Endothelial cell of umbilical vein (primary cell): ENCODE measurements at regions not wholly inside any gene's neighbourhood (a gene's known extent, or its start where the extent isn't known, plus 50 kb on each side); places are given as distances from the start of the nearest gene placed in this dataset.

Experiments
- BruUV-seq: library from RNA; stranded (reverse); fragments of 400-500 nt; replicated peaks from 2 replicates; lab custom pipeline; 2021; lab: Mats Ljungman, UMichigan
- CTCF ChIA-PET: fragments of 300-600, 350-600 bp; sonication (Branson Sonifier 250); formaldehyde crosslinking; loops from one replicate; lab custom pipeline; 2021; ENCODE audit warnings: antibody characterized with exemption, inconsistent platforms; lab: Charles Lee
- POLR2A ChIA-PET: fragments of 300-600, 350-600 bp; sonication (Branson Sonifier 250); formaldehyde crosslinking; loops from one replicate; lab custom pipeline; 2021; ENCODE audit warnings: antibody characterized with exemption, inconsistent platforms; lab: Charles Lee
- DNase-seq: peaks from one replicate; pipeline ENCODE4 v3.0.0-alpha.2; 2011; ENCODE audit warnings: low read depth, low spot score
- FAIRE-seq: peaks from 2 replicates; lab custom pipeline; 2011; peaks lifted over from hg19 to GRCh38; lab: Jason Lieb, UNC
- H2AFZ ChIP-seq: 2 replicates; pipeline ENCODE4 v1.6.0; 2012; ENCODE audit warnings: low read depth, low read length, control low read depth, inconsistent platforms
- H3K27ac ChIP-seq: 2 replicates; pipeline ENCODE4 v1.5.1; 2011; ENCODE audit warnings: low read depth, mild to moderate bottlenecking, control low read depth, low read length, moderate library complexity; ENCODE audit not compliant: insufficient read depth
- H3K27me3 ChIP-seq, 2 experiments: 2 replicates each; pipeline versions ENCODE4 v1.6.0 to v1.6.1; 2011; ENCODE audit warnings: low read length in 2 of 2, mixed read lengths in 1 of 2; ENCODE audit not compliant: control insufficient read depth in 2 of 2, insufficient read depth in 2 of 2
- H3K36me3 ChIP-seq, 2 experiments: 2 replicates in 1 of 2; 3 replicates in 1 of 2; pipeline ENCODE4 v1.5.1; 2011; ENCODE audit warnings: low read length in 2 of 2, mild to moderate bottlenecking in 1 of 2, moderate library complexity in 1 of 2; ENCODE audit not compliant: control insufficient read depth in 2 of 2, insufficient read depth in 2 of 2; ENCODE audit errors: extremely low read depth in 1 of 2
- H3K4me1 ChIP-seq: 3 replicates; pipeline ENCODE4 v1.5.1; 2011; ENCODE audit warnings: mild to moderate bottlenecking, low read length; ENCODE audit not compliant: control insufficient read depth, insufficient read depth; ENCODE audit errors: extremely low read depth
- H3K4me2 ChIP-seq: 2 replicates; pipeline ENCODE4 v1.6.1; 2011; ENCODE audit warnings: low read length, control low read depth, mixed read lengths; ENCODE audit not compliant: insufficient read depth
- H3K4me3 ChIP-seq, 3 experiments: fragments of 200-600 bp in 1 of 3; sonication (generic), shearing (Covaris generic) in 1 of 3; replicated peaks in 1 of 3; 2 replicates each; pipeline ENCODE4 v1.5.1; 2011 to 2016; ENCODE audit warnings: control low read depth in 3 of 3, low read length in 3 of 3, mild to moderate bottlenecking in 2 of 3, inconsistent platforms in 1 of 3, low read depth in 1 of 3, moderate library complexity in 1 of 3; ENCODE audit not compliant: insufficient read depth in 1 of 3
- H3K79me2 ChIP-seq: 2 replicates; pipeline ENCODE4 v1.6.0; 2012; ENCODE audit warnings: low read length, inconsistent platforms; ENCODE audit not compliant: control insufficient read depth, insufficient read depth
- H3K9ac ChIP-seq: replicated peaks from 2 replicates; pipeline ENCODE3; 2011; ENCODE audit warnings: low read length, control low read depth; ENCODE audit not compliant: insufficient read depth; ENCODE audit errors: extremely low read depth
- H3K9me1 ChIP-seq: replicated peaks from 3 replicates; pipeline ENCODE4 v1.6.0; 2011; ENCODE audit warnings: mild to moderate bottlenecking, low read length; ENCODE audit not compliant: control insufficient read depth, insufficient read depth; ENCODE audit errors: extremely low read depth
- H3K9me3 ChIP-seq: replicated peaks from 2 replicates; pipeline ENCODE4 v1.5.1; 2012; ENCODE audit warnings: low read length, inconsistent platforms; ENCODE audit not compliant: control insufficient read depth, insufficient read depth
- H4K20me1 ChIP-seq: replicated peaks from 2 replicates; pipeline ENCODE3; 2011; ENCODE audit warnings: mild to moderate bottlenecking, low read length; ENCODE audit not compliant: control insufficient read depth, insufficient read depth; ENCODE audit errors: extremely low read depth
- FOS ChIP-seq: IDR thresholded peaks from 2 replicates; pipeline ENCODE4 v1.6.1; 2011; ENCODE audit warnings: mild to moderate bottlenecking, low read length, moderate library complexity, borderline replicate concordance; ENCODE audit not compliant: insufficient read depth
- GATA2 ChIP-seq: IDR thresholded peaks from 2 replicates; pipeline ENCODE4 v1.7.0; 2011; ENCODE audit warnings: low read depth, mild to moderate bottlenecking, moderate library complexity, mixed read lengths, low read length; ENCODE audit not compliant: insufficient read length, insufficient read depth
- JUN ChIP-seq: IDR thresholded peaks from 2 replicates; pipeline ENCODE4 v1.6.1; 2011; ENCODE audit warnings: borderline replicate concordance, low read depth; ENCODE audit not compliant: insufficient read length, insufficient read depth
- dilution Hi-C: fragments of 300-500 bp; cut with MboI; formaldehyde crosslinking; loops from one replicate; pipeline ENCODE4 v1.15.0; 2019; ENCODE audit warnings: low sequenced_read_pairs; ENCODE audit not compliant: extremely low pct_ligation_motif_present
- intact Hi-C: fragments of 100-400 bp; cut with micrococcal nuclease; formaldehyde crosslinking; loops from one replicate; pipeline ENCODE4 v1.10.0; 2022

DNA sequence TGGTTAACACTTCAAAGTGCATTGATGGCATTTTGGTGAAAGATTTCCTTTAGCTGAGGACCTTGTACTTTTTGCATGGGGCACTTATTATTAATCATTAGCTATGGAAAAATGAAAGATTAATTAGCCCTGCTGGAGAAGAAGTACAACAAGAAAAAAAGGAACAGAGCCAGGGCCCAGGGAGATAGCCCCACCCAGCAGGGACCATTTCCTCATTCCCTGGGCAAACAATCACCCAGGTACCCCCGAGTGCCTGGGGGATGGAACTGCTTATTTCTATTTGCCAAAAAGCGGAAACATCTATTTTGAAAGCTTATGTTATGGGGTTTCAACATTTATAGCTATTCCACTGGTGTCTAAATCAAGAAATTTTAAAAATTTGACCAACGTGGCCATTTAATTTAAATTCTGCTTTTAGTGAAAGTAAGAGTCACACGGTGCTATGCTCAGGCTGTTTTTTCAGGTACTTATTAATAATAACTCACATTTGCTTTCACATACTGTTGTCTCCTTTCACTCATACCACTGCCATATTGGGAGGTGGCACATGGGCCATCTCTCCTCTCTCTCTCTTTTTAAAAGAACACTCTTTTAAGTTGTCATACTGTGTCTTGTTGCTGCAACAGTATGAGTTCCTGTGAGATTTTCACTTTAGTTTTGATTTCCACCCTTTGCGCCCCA, 143.6 kb upstream of the KIF5B start:
- H3K4me3 ChIP-seq = no peak overlapping the region
- H3K4me2 ChIP-seq = no peak overlapping the region
- BruUV-seq = no TSS peak
- H3K27ac ChIP-seq = no peak overlapping the region
- H4K20me1 ChIP-seq = no peaks in the 10 kb centered on the region
- POLR2A ChIA-PET = no interaction called here
- H3K9me1 ChIP-seq = no peaks in the 10 kb centered on the region
- peaks cover 5% of the 10 kb centered on the region for H3K4me1 ChIP-seq
- no peaks in the 10 kb centered on the region for H3K36me3 ChIP-seq
- no peak for DNase-seq
- intact Hi-C loops = no loop called here
- H3K27me3 ChIP-seq = no peaks in the 10 kb centered on the region
- H2AFZ ChIP-seq = no peak overlapping the region
- dilution Hi-C loops = no loop called here
- H3K9me3 ChIP-seq = no peaks in the 10 kb centered on the region
- TF ChIP-seq JUN = no peak
- TF ChIP-seq FOS = no peak
- no peaks in the 10 kb centered on the region for H3K79me2 ChIP-seq
- H3K9ac ChIP-seq = no peak overlapping the region
- CTCF ChIA-PET = interaction anchor here (1.0 to 2.4 kb wide), 4 partner anchors 9 to 146 kb away, joined by 3 to 10 read pairs (median 6); no protein-coding TSS in a partner anchor
- FAIRE-seq = no peak

DNA sequence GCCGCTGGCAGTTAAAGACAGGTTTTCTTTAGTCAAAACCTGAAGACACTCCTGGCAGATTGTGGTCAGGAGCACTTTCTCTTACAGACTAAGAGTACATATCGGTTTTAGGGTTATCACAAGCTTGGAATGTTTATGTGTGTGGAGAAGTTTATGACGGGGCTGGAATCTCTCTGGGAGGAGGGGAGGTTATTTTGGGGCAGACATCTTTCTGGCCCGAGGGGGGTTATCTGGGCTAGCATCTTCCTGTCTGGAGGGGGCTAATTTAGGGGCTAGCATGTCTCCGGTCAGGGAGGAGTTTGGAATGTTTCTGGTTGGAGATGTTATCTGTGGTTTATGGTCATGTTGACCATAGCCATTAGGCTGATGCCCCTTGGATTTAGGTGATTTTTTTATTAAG, 141.2 kb upstream of the KIF5B start:
- Histone ChIP-seq H3K27ac (no peak overlapping the region), H3K4me1 (peaks cover 4% of the 10 kb centered on the region), H2AFZ (peak overlapping the region; percentile 28), H3K79me2 (no peaks in the 10 kb centered on the region), H3K4me3 (no peak overlapping the region), H4K20me1 (no peaks in the 10 kb centered on the region), H3K4me2 (no peak overlapping the region), H3K9me3 (no peaks in the 10 kb centered on the region), H3K9me1 (no peaks in the 10 kb centered on the region), H3K36me3 (no peaks in the 10 kb centered on the region), H3K9ac (no peak overlapping the region), H3K27me3 (no peaks in the 10 kb centered on the region)
- dilution Hi-C loops (no loop called here), intact Hi-C loops (no loop called here)
- CTCF ChIA-PET = interaction anchor here (1.1 to 1.7 kb wide), 5 partner anchors 8 to 88 kb away, joined by 3 to 9 read pairs (median 3); no protein-coding TSS in a partner anchor
- TF ChIP-seq FOS (no peak), GATA2 (peak; percentile 36)
- DNase-seq = peak; percentile 12
- POLR2A ChIA-PET = no interaction called here
- no TSS peak for BruUV-seq
- no peak for FAIRE-seq
